ENCODE measurements at regions not wholly inside any gene's neighbourhood (a gene's known extent, or its start where the extent isn't known, plus 50 kb on each side); places are given as distances from the start of the nearest gene placed in this dataset.

DNA sequence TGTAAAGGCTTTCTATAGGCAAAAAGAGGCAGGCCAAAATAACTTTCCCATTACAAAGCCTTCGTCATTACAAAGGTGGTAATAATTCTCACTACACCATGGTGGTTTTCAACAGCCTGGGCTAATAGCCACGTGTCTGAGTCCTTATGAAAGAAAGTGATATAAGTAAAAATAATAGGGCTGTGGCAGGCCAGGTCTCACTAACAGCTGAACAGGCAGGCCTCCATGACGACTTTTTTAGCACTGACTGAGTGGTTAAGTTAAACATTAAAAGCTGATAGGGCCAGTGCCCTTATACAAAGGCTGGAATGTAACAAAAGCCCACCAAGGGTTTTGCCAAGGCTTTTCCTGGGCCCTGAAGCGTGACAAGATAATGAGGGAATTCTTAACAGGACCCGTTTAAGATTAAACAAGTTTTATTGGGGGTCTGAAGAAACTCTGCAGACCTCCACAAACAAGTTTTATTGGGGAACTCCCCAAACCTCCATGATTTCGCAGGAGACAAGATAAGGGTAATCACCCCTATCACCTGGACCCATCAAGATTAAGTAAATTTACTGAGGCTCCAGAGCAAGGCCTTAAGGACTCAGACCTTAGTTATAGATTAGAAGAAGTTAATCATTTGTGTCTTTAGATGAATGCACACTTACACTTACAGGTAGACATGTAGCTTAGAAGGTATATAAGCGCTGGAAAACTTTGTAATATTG is 412.9 kb downstream of the CHSY3 start (continued):
- no peak for TF ChIP-seq SP2 (IDR thresholded peaks at IDR 0.05; ENCODE audit: extremely low read depth, low read depth, low read length, poor library complexity, severe bottlenecking)
- TF ChIP-seq POLR2H (tag; IDR thresholded peaks at IDR 0.05; ENCODE audit: low read depth): no peak
- no peak for TF ChIP-seq CTBP1 (IDR thresholded peaks at IDR 0.05; ENCODE audit: borderline replicate concordance)
- TF ChIP-seq POLR3G (IDR thresholded peaks at IDR 0.05; ENCODE audit: extremely low read depth, insufficient read length, insufficient replicate concordance): no peak
- TF ChIP-seq HMGN3 (IDR thresholded peaks at IDR 0.05; ENCODE audit: borderline replicate concordance, extremely low read depth, insufficient read length, low read depth, low read length): no peak
- TF ChIP-seq, protein P1, sequence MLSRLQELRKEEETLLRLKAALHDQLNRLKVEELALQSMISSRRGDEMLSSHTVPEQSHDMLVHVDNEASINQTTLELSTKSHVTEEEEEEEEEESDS (CRISPR knock-in tag; IDR thresholded peaks at IDR 0.05): no peak
- TF ChIP-seq, protein P2, sequence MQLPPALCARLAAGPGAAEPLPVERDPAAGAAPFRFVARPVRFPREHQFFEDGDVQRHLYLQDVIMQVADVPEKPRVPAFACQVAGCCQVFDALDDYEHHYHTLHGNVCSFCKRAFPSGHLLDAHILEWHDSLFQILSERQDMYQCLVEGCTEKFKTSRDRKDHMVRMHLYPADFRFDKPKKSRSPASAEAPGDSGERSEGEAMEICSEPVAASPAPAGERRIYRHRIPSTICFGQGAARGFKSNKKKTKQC (CRISPR knock-in tag; IDR thresholded peaks at IDR 0.05): no peak
- no peak for TF ChIP-seq ZNF354B (CRISPR knock-in tag; IDR thresholded peaks at IDR 0.05)
- TF ChIP-seq, protein P3, sequence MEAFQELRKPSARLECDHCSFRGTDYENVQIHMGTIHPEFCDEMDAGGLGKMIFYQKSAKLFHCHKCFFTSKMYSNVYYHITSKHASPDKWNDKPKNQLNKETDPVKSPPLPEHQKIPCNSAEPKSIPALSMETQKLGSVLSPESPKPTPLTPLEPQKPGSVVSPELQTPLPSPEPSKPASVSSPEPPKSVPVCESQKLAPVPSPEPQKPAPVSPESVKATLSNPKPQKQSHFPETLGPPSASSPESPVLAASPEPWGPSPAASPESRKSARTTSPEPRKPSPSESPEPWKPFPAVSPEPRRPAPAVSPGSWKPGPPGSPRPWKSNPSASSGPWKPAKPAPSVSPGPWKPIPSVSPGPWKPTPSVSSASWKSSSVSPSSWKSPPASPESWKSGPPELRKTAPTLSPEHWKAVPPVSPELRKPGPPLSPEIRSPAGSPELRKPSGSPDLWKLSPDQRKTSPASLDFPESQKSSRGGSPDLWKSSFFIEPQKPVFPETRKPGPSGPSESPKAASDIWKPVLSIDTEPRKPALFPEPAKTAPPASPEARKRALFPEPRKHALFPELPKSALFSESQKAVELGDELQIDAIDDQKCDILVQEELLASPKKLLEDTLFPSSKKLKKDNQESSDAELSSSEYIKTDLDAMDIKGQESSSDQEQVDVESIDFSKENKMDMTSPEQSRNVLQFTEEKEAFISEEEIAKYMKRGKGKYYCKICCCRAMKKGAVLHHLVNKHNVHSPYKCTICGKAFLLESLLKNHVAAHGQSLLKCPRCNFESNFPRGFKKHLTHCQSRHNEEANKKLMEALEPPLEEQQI (IDR thresholded peaks at IDR 0.05): no peak
